ENCODE measurements at regions not wholly inside any gene's neighbourhood (a gene's known extent, or its start where the extent isn't known, plus 50 kb on each side); places are given as distances from the start of the nearest gene placed in this dataset.

DNA sequence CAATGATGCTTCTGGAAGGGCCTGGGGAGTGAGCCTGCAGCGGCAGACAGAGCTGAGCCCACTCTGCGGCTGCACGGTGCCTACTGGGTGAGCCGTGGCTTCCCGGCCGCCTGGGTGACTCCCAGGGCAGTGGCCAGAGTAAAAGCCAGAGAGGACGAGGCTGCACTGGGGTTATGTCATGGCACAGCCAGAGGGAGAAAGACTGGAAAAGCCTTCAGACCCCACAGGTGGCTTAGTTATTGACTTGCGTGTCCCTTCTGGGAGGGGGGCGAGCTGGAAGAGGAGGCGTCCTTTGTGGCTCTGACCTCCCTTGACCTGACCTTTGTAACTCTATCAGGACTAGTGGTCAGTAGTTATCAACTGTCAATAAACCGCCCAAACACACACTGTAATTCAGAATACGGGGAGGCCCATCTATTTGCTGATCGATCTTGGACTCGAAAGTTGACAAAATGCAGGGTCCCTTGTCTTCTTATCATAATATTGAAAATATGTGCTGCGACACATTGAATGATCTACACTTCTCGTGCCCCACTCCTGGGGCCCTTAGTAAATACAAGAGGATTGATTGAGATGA lies 385.9 kb upstream of the ZFHX3 start:
- ChIA-PET POLR2A (no interaction called here), CTCF (no interaction called here)
- no peak overlapping the region for H3K4me3 Mint-ChIP-seq
- peaks cover 2% of the 10 kb centered on the region for H3K27me3 Mint-ChIP-seq
- H3K4me1 Mint-ChIP-seq, result no peaks in the 10 kb centered on the region
- no peaks in the 10 kb centered on the region for H3K9me3 Mint-ChIP-seq
- no peak overlapping the region for H3K27ac Mint-ChIP-seq
- H3K36me3 Mint-ChIP-seq (ENCODE audit: low read depth), result no peaks in the 10 kb centered on the region
- DNase-seq, result no peak

DNA sequence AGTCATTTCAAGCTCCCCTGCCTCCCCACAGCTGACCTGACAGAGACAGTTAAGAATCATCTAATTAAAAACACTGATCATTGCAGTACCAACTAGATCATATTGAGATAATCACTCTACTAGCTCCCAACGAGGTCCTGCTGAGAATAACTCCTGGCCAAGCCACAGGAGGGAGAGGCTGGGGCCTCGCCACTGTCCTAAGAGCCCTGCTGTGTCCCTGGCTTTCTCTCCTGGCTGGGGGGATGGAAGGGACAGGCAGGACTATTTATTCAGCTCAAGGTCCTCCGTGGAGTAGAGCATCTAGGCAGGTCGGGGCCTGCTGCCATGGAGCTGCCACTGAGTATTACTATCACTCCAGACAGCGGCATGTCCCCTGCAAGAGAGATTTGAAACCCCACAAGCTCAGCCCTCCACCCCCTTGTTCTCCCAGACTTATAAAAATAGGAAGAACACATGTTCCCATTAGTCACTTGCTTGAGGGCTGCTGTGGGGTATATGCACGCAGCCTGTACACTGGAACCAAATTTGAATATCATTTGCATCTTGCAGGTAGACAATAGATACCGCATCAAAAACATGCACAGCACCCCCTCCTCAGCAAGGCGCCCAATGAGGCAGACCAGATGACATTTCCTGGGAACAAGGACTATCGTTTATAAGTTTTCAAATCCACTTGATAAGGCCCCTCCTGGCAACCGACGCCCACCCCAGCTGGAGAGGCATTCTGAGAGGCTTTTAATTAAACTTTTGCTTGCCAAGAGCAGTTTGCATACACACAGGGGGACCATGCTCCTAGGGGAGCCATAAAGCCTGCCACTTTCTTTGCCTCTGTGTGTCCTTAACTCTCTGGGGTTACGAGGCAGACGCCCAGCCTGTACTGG lies 385.2 kb upstream of the ZFHX3 start:
- Mint-ChIP-seq H3K4me3 (no peak overlapping the region), H3K36me3 (ENCODE audit: low read depth) (no peaks in the 10 kb centered on the region), H3K27ac (no peak overlapping the region), H3K9me3 (no peaks in the 10 kb centered on the region), H3K27me3 (peaks cover under 1% of the 10 kb centered on the region), H3K4me1 (no peaks in the 10 kb centered on the region)
- no peak for DNase-seq
- ChIA-PET CTCF (no interaction called here), POLR2A (no interaction called here)

DNA sequence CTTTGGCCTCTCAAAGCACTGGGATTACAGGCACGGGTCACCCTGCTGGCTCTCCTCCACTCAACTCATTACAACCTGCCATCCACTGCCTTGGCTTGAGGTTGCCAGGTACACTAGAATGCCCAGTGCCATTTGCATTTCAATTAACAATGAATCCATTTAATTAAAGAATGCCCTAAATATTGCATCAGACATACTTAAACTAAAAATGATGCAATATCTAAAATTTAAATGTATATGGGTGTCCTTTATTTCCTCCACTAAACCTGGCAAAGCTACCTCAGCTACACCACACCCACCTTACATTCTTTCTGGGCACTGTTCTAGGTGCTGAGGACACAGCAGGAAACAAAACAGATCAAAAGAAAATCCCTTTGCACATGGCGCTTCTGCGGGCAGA lies 382.2 kb upstream of the ZFHX3 start:
- no peaks in the 10 kb centered on the region for H3K4me1 Mint-ChIP-seq
- ChIA-PET CTCF (no interaction called here), POLR2A (no interaction called here)
- no peak overlapping the region for H3K27ac Mint-ChIP-seq
- H3K4me3 Mint-ChIP-seq, result no peak overlapping the region
- no peaks in the 10 kb centered on the region for H3K9me3 Mint-ChIP-seq
- DNase-seq, result no peak
- H3K36me3 Mint-ChIP-seq (ENCODE audit: low read depth), result no peaks in the 10 kb centered on the region
- no peaks in the 10 kb centered on the region for H3K27me3 Mint-ChIP-seq

DNA sequence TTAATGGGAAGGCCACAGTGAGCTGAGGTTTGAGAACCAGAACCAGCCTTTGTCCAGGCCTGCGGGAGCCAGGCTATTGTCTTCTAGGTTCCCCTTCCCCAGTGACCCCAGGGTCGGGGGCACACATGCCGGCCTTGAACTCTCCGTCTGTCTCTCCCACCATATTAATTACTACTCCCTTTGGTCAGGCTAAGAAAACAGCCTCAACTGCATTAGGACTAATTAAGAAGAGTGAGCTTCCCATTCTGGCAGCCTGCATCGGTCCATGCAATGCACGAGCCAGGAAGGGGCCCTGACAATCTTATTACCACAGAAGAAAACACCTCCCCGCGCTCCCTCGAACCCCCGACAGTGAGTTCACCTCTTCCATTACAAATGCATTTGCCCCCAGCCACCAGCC lies 380.2 kb upstream of the ZFHX3 start:
- no peak for DNase-seq
- ChIA-PET CTCF (interaction anchor here (0.6 kb wide), 1 partner anchor 1745 kb away, joined by 3 read pairs; no protein-coding TSS in a partner anchor), POLR2A (no interaction called here)
- Mint-ChIP-seq H3K4me1 (no peaks in the 10 kb centered on the region), H3K4me3 (no peak overlapping the region), H3K27me3 (no peaks in the 10 kb centered on the region), H3K9me3 (no peaks in the 10 kb centered on the region), H3K27ac (no peak overlapping the region), H3K36me3 (ENCODE audit: low read depth) (no peaks in the 10 kb centered on the region)

DNA sequence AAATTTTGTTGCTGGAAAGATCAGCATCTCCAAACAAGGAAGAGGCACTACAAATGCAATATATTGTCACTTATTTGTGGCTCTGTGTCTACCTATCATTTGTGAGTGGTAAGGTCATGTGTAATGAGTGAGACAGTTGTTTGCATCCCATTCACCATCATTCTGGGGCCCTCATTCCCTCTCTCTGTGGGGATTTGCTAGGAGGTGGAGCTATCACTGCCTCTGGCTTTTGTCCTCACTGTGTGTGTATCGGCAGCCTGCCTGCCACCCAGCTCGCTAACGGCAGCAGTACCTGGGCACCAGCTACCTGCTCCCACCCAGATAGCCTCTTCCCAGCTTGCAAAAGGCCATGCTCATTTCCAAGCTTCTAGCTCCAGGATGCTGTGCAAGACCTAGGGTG lies 379.2 kb upstream of the ZFHX3 start:
- ChIA-PET POLR2A (no interaction called here), CTCF (no interaction called here)

DNA sequence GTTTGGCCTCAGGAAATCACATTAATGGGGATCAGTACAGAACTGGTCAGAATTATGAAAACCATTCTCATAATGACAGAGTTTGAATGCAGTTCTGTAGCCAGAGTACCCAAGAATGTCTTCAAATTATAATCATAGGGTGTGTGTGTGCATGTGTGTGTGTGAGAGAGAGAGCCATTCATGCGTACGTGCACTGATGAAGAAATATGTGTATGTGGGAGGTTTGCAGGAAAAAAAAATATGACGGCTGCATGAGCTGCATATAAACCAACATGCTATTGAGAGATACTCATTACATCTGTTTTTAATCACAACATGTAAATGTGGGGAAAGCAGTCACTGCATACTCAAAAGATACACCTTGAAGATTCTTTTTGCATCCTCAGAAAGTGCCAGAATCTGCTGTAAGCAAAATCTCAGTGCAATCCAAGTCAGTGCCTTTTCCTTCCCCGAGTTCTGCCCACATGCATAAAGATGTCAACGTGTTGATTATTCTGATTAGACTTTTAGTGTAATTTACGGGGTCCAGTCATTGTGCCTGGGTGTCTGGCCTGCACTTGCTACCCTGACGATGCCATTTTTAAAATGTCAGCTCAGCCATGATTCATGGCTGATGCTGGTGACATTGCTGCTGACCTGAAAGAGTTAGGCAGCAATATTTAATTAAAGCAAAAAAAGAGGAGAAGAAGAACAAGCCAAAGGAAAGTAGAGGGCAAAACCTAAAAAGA lies 378.7 kb upstream of the ZFHX3 start:
- ChIA-PET POLR2A (no interaction called here), CTCF (no interaction called here)
- no peaks in the 10 kb centered on the region for H3K9me3 Mint-ChIP-seq
- DNase-seq, result no peak
- no peak overlapping the region for H3K27ac Mint-ChIP-seq
- H3K4me3 Mint-ChIP-seq, result no peak overlapping the region
- no peaks in the 10 kb centered on the region for H3K36me3 Mint-ChIP-seq (ENCODE audit: low read depth)
- H3K27me3 Mint-ChIP-seq, result no peaks in the 10 kb centered on the region
- no peaks in the 10 kb centered on the region for H3K4me1 Mint-ChIP-seq

More for the DNA sequence above, 379.2 kb upstream of the ZFHX3 start:
- no peak overlapping the region for H3K4me3 Mint-ChIP-seq
- H3K9me3 Mint-ChIP-seq, result no peaks in the 10 kb centered on the region
- no peak overlapping the region for H3K27ac Mint-ChIP-seq
- no peaks in the 10 kb centered on the region for H3K4me1 Mint-ChIP-seq
- no peaks in the 10 kb centered on the region for H3K36me3 Mint-ChIP-seq (ENCODE audit: low read depth)
- DNase-seq, result no peak
- H3K27me3 Mint-ChIP-seq, result no peaks in the 10 kb centered on the region

DNA sequence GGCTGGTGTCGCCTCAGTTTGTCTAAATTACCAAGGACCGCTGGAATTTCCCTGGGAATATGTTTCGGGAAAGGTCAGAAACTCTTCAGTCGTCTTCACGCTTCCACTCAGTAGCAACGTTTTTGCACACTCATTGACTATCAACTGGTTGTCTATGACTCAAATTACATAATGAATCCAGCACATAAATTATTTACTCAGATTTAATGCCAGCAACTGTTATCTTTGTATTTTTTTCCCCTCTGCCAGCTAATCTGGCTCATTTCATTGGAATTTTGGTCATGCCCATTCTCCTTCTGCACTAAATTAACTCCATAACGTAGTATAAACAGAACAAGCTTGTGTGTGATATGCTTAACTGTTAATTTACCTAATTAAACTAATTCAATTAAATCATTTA lies 372.7 kb upstream of the ZFHX3 start:
- H3K36me3 Mint-ChIP-seq (ENCODE audit: low read depth), result no peaks in the 10 kb centered on the region
- POLR2A ChIA-PET, result no interaction called here

DNA sequence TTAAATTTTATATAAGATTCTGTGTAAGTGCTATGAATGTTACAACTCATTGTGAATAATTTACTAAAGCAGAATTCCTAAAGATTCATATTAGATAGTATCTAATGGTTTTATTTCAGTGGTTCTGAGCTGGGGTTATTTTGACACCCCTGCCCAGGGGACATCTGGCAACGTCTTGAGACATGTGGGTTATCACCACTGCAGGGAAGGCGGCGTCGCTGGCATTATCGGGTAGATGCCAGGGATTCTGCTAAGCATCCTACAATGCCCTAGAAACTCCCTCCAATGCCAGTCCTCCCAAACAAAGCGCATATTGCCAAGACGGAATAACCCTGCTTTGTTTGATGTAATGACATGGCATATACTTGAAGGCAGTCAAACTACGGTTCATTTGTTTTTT lies 372.3 kb upstream of the ZFHX3 start:
- Mint-ChIP-seq H3K27ac (no peak overlapping the region), H3K4me3 (no peak overlapping the region), H3K4me1 (no peaks in the 10 kb centered on the region), H3K9me3 (no peaks in the 10 kb centered on the region), H3K36me3 (ENCODE audit: low read depth) (no peaks in the 10 kb centered on the region), H3K27me3 (no peaks in the 10 kb centered on the region)
- no peak for DNase-seq
- POLR2A ChIA-PET, result no interaction called here
- CTCF ChIA-PET, result no interaction called here

More for the DNA sequence above, 372.7 kb upstream of the ZFHX3 start:
- H3K27ac Mint-ChIP-seq, result no peak overlapping the region
- H3K27me3 Mint-ChIP-seq, result no peaks in the 10 kb centered on the region
- CTCF ChIA-PET, result no interaction called here
- H3K9me3 Mint-ChIP-seq, result no peaks in the 10 kb centered on the region
- no peaks in the 10 kb centered on the region for H3K4me1 Mint-ChIP-seq
- H3K4me3 Mint-ChIP-seq, result no peak overlapping the region
- no peak for DNase-seq

DNA sequence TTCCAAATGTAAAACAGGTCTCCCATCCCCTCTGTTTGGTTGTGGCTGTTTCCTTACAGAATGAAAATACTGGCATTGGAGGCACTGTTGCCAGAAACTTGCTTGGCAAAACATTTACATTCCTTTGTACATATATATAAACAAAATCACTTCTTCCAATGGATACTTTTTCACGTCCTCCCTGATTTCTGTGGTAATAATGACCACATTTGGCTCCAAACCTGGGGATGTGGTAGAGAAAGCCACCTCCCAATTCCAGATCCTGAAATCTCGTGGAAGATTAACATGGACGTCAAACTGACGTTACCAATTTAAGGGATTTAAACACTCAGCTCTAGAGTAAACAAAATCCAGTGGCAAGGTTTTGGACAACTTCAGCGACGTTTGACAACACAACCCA lies 370.8 kb upstream of the ZFHX3 start:
- no peaks in the 10 kb centered on the region for H3K27me3 Mint-ChIP-seq
- ChIA-PET POLR2A (no interaction called here), CTCF (no interaction called here)
- no peak for DNase-seq
- H3K4me3 Mint-ChIP-seq, result no peak overlapping the region
- H3K4me1 Mint-ChIP-seq, result no peaks in the 10 kb centered on the region
- no peak overlapping the region for H3K27ac Mint-ChIP-seq
- no peaks in the 10 kb centered on the region for H3K9me3 Mint-ChIP-seq
- H3K36me3 Mint-ChIP-seq (ENCODE audit: low read depth), result no peaks in the 10 kb centered on the region

DNA sequence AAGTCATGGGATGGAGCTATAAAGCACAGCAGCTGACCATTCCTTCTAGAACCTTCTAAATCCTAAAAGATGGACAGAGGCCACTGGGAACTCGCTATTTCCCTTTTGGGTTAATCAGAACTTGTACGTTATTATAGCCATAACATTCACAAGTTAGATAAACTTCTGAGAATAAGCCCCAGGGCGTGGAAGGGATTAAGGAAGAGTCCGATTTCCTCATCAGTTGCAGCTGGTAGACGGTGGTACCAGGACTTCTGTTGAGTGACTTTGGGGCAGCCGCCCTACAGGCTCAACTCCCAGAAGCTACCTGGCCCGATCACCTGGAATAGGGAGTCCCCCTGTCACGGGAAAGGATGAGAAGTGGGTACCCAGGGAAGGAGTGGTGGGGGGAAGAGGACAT lies 370.1 kb upstream of the ZFHX3 start:
- CTCF ChIA-PET, result no interaction called here
- no peak for DNase-seq
- Mint-ChIP-seq H3K4me1 (no peaks in the 10 kb centered on the region), H3K36me3 (ENCODE audit: low read depth) (no peaks in the 10 kb centered on the region), H3K4me3 (no peak overlapping the region), H3K9me3 (no peaks in the 10 kb centered on the region), H3K27ac (no peak overlapping the region), H3K27me3 (no peaks in the 10 kb centered on the region)
- POLR2A ChIA-PET, result no interaction called here

DNA sequence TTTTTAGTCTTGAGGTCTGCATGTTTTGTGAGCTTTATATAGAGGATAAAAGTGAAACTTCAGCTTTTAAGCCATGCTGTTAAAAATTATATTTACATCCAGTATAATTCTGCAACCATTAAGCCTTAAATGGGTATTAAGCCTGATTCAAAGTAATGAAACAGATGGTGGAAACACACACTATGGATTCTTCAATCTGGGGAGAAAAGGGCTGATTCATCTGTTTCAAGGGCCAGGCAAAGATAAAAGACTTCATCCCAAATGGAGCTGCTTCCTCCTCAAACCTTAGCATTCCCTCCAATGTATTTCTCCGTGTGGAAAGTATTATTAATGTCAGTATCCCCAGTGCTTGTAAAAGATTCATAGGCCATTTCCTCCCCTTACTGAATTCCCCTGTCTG lies 367.4 kb upstream of the ZFHX3 start:
- H3K4me3 Mint-ChIP-seq, result no peak overlapping the region
- H3K9me3 Mint-ChIP-seq, result no peaks in the 10 kb centered on the region
- H3K36me3 Mint-ChIP-seq (ENCODE audit: low read depth), result no peaks in the 10 kb centered on the region
- no peak for DNase-seq
- no peaks in the 10 kb centered on the region for H3K27me3 Mint-ChIP-seq
- POLR2A ChIA-PET, result no interaction called here
- no peaks in the 10 kb centered on the region for H3K4me1 Mint-ChIP-seq
- CTCF ChIA-PET, result no interaction called here
- H3K27ac Mint-ChIP-seq, result no peak overlapping the region

DNA sequence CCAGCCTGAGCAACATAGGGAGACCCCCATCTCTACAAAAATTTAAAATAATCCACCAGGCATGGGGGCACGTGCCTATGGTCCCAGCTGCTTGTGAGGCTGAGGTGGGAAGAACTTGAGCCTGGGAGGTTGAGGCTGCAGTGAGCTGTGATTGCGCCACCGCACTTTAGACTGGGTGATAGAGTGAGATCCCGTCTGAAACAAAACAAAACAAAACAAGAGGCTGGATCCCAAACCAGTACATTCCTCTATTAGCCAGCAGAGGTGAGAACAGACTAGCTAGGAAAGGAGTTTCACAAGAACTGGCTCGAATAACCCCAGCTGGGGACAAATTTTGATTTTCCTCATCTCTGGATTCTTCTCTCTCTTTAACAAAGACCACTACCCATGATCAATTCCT lies 366.7 kb upstream of the ZFHX3 start:
- H3K27me3 Mint-ChIP-seq, result no peaks in the 10 kb centered on the region
- H3K36me3 Mint-ChIP-seq (ENCODE audit: low read depth), result no peaks in the 10 kb centered on the region
- no peak overlapping the region for H3K27ac Mint-ChIP-seq
- CTCF ChIA-PET, result no interaction called here
- no peak overlapping the region for H3K4me3 Mint-ChIP-seq
- DNase-seq, result no peak
- POLR2A ChIA-PET, result no interaction called here
- no peaks in the 10 kb centered on the region for H3K4me1 Mint-ChIP-seq
- H3K9me3 Mint-ChIP-seq, result peaks cover under 1% of the 10 kb centered on the region

DNA sequence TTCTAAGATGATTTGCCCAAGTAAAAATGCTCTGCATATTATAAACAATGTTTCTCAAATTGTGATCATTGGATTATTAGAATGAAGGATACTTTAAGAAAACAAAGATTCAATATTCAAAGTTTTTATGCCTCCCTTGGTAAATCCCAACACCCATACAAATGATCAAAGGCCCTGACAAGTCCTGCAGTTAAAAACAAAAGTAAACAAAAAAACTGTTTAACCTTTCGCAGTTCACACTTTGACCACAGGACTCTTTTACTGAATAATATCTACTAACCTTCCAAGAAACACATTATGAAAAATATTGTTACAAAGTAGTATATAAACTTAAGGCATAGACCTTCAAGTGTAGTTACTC lies 365.9 kb upstream of the ZFHX3 start:
- no peaks in the 10 kb centered on the region for H3K27me3 Mint-ChIP-seq
- POLR2A ChIA-PET, result no interaction called here

More for the DNA sequence above, 365.9 kb upstream of the ZFHX3 start:
- Mint-ChIP-seq H3K36me3 (ENCODE audit: low read depth) (no peaks in the 10 kb centered on the region), H3K9me3 (peaks cover 3% of the 10 kb centered on the region), H3K27ac (no peak overlapping the region), H3K4me1 (no peaks in the 10 kb centered on the region), H3K4me3 (no peak overlapping the region)
- no peak for DNase-seq
- CTCF ChIA-PET, result no interaction called here
